DMS53 treated with DMSO at 0.1 percent for 48 hours (cell line): ENCODE measurements at regions not wholly inside any gene's neighbourhood (a gene's known extent, or its start where the extent isn't known, plus 50 kb on each side); places are given as distances from the start of the nearest gene placed in this dataset.

ENCODE experiments used
- DNase-seq: peaks from one replicate; lab custom pipeline; 2025; ENCODE audit not compliant: unreplicated experiment; lab: John Stamatoyannopoulos, UW

GRCh38 chr2:220101980-220102379 lies 474.6 kb downstream of the SLC4A3 start:
- no peak for DNase-seq

GRCh38 chr2:220103596-220103995 lies 476.2 kb downstream of the SLC4A3 start:
- DNase-seq: no peak

GRCh38 chr2:220104871-220105351 lies 477.5 kb downstream of the SLC4A3 start:
- no peak for DNase-seq

- DNase-seq: no peak
Measured at GRCh38 chr2:220106065-220106464, 478.6 kb downstream of the SLC4A3 start.

GRCh38 chr2:220107380-220107791 lies 480.0 kb downstream of the SLC4A3 start:
- DNase-seq: no peak

GRCh38 chr2:220114443-220114842 lies 487.0 kb downstream of the SLC4A3 start:
- no peak for DNase-seq

- no peak for DNase-seq
Measured at GRCh38 chr2:220117025-220117424, 489.6 kb downstream of the SLC4A3 start.

GRCh38 chr2:220120041-220120440 lies 492.6 kb downstream of the SLC4A3 start:
- no peak for DNase-seq

GRCh38 chr2:220123751-220124150 lies 496.3 kb downstream of the SLC4A3 start:
- DNase-seq: peak; percentile 85

GRCh38 chr2:220125551-220125950 lies 498.1 kb downstream of the SLC4A3 start:
- DNase-seq: no peak

- peak; percentile 1 for DNase-seq
Measured at GRCh38 chr2:220127311-220127710, 499.9 kb downstream of the SLC4A3 start.

- no peak for DNase-seq
Measured at GRCh38 chr2:220127876-220128275, 500.4 kb downstream of the SLC4A3 start.

GRCh38 chr2:220129391-220129790 lies 502.0 kb downstream of the SLC4A3 start:
- DNase-seq: no peak

GRCh38 chr2:220134756-220135534 lies 507.5 kb downstream of the SLC4A3 start:
- no peak for DNase-seq

- no peak for DNase-seq
Measured at GRCh38 chr2:220143336-220143735, 515.9 kb downstream of the SLC4A3 start.

- DNase-seq: no peak
Measured at GRCh38 chr2:220144411-220144810, 517.0 kb downstream of the SLC4A3 start.

- no peak for DNase-seq
Measured at GRCh38 chr2:220147161-220148038, 520.0 kb downstream of the SLC4A3 start.

GRCh38 chr2:220148471-220149248 lies 521.2 kb downstream of the SLC4A3 start:
- no peak for DNase-seq

- DNase-seq: no peak
Measured at GRCh38 chr2:220151341-220151740, 523.9 kb downstream of the SLC4A3 start.

- DNase-seq: no peak
Measured at GRCh38 chr2:220152281-220152935, 525.0 kb downstream of the SLC4A3 start.

- no peak for DNase-seq
Measured at GRCh38 chr2:220153118-220153517, 525.7 kb downstream of the SLC4A3 start.
